ENCODE measurements at regions not wholly inside any gene's neighbourhood (a gene's known extent, or its start where the extent isn't known, plus 50 kb on each side); places are given as distances from the start of the nearest gene placed in this dataset.
"Not testable (repeated sequence)": the region's sequence is repeated elsewhere in the genome, so short reads cannot be mapped to it uniquely, and the experiment has no call there.

- no peak overlapping the region for H3K4me3 ChIP-seq (ENCODE audit: low read length)
- no CpG with 5 or more reads among the region's 6 CpGs for WGBS (ENCODE audit: insufficient coverage, low lambda C conversion rate)
- no peaks in the 10 kb centered on the region for H3K36me3 ChIP-seq (ENCODE audit: control insufficient read depth, insufficient read depth, low read length)
- H3K27me3 ChIP-seq (ENCODE audit: control insufficient read depth, insufficient read depth, low read length), result no peaks in the 10 kb centered on the region
- no peak overlapping the region for H3K27ac ChIP-seq (ENCODE audit: low read length)
- H3K9me3 ChIP-seq (ENCODE audit: control insufficient read depth, low read depth, low read length), result no peaks in the 10 kb centered on the region
- no peaks in the 10 kb centered on the region for H3K4me1 ChIP-seq (ENCODE audit: control insufficient read depth, insufficient read depth, low read length)
- no peak for DNase-seq
These were observed 263.5 kb downstream of the TFAP2A start for GRCh38 chr6:10151144-10151915.

DNA sequence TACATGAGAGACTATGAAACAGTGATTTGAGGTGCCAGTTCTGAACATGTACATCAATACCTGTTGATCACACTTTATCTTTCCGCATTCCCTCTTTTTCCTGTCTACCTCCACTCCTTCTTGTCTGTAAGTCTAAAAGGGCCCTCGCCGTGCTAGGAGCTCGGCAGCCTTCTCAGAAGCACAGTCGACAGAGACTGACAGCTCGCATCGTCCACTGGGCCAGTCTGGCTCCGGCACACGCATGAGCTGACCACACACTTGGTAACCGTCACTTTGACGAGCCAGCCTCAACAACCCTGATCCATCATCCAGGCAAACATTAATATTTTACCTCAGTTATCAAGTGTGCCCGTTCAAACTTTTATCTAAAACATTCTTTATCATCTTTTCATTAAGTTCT lies 265.3 kb downstream of the TFAP2A start:
- Histone ChIP-seq H3K36me3 (ENCODE audit: control insufficient read depth, insufficient read depth, low read length) (no peaks in the 10 kb centered on the region), H3K9me3 (ENCODE audit: control insufficient read depth, low read depth, low read length) (no peaks in the 10 kb centered on the region), H3K27me3 (ENCODE audit: control insufficient read depth, insufficient read depth, low read length) (no peaks in the 10 kb centered on the region), H3K27ac (ENCODE audit: low read length) (no peak overlapping the region), H3K4me3 (ENCODE audit: low read length) (no peak overlapping the region), H3K4me1 (ENCODE audit: control insufficient read depth, insufficient read depth, low read length) (no peaks in the 10 kb centered on the region)
- 70% methylated on average over 2 of the region's 12 CpGs for WGBS (ENCODE audit: insufficient coverage, low lambda C conversion rate)
- no peak for DNase-seq

DNA sequence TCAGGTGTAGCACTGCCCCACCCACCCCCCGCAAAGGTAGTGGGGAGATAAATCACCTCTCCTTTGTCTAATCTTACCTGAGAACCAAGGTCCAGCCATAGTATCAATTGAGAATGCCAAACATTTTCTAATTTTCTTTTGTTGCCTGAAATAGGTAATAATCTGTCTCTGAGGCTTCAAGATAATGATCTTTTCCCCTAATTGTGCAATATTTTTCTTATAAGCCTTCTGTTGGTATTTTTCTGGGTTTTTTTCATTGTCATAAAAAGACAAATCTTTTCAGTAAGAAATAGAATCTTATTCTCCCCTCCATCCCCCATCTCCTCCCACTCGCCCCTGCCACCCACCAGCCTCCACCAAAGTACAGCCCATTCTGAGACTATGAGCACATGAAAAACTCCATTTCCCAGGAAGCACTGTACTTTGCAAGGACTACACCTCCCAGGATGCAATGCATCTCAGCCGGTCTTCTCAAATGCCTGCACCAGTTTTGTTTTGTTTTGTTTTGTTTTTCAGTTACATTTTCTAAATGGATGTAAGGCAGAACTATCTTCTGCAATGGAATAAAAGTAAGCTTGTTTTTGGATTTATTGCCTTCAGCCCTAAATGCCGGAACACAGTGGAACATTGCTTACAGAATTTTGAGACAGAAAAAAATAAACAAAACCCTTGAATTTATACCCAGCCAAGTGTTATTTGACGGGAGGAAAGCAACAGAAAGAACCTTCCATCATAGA lies 268.0 kb downstream of the TFAP2A start:
- Histone ChIP-seq H3K36me3 (ENCODE audit: control insufficient read depth, insufficient read depth, low read length) (no peaks in the 10 kb centered on the region), H3K9me3 (ENCODE audit: control insufficient read depth, low read depth, low read length) (no peaks in the 10 kb centered on the region), H3K27me3 (ENCODE audit: control insufficient read depth, insufficient read depth, low read length) (no peaks in the 10 kb centered on the region), H3K27ac (ENCODE audit: low read length) (no peak overlapping the region), H3K4me3 (ENCODE audit: low read length) (peak overlapping the region; percentile 33), H3K4me1 (ENCODE audit: control insufficient read depth, insufficient read depth, low read length) (no peaks in the 10 kb centered on the region)
- 33% methylated on average over 1 of the region's 5 CpGs for WGBS (ENCODE audit: insufficient coverage, low lambda C conversion rate)
- DNase-seq, result peak; percentile 5 to 15

DNA sequence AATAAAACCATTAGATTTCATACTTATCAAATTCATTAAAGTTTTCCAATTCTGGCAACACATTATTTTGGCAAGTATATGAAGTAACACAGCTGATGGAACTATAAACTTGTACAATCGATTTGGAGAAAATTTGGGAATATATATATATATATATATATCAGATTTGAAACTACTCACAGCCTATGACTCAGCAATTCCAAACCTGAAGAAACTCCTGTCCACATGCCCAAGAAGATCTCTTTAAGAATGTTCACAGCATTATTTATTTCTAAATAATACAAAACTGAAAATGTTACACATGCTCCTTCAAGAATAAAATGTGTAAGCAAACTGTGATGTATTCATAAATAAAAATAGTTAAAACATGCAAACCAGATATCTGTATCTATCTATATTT lies 270.1 kb downstream of the TFAP2A start:
- Histone ChIP-seq H3K9me3 (ENCODE audit: control insufficient read depth, low read depth, low read length) (no peaks in the 10 kb centered on the region), H3K36me3 (ENCODE audit: control insufficient read depth, insufficient read depth, low read length) (no peaks in the 10 kb centered on the region), H3K4me1 (ENCODE audit: control insufficient read depth, insufficient read depth, low read length) (no peaks in the 10 kb centered on the region), H3K27me3 (ENCODE audit: control insufficient read depth, insufficient read depth, low read length) (no peaks in the 10 kb centered on the region), H3K4me3 (ENCODE audit: low read length) (no peak overlapping the region), H3K27ac (ENCODE audit: low read length) (no peak overlapping the region)
- no peak for DNase-seq
- no CpG with 5 or more reads among the region's 1 CpG for WGBS (ENCODE audit: insufficient coverage, low lambda C conversion rate)

GRCh38 chr6:10141746-10142443 lies 273.0 kb downstream of the TFAP2A start:
- Histone ChIP-seq H3K27ac (ENCODE audit: low read length) (no peak overlapping the region), H3K36me3 (ENCODE audit: control insufficient read depth, insufficient read depth, low read length) (no peaks in the 10 kb centered on the region), H3K4me1 (ENCODE audit: control insufficient read depth, insufficient read depth, low read length) (no peaks in the 10 kb centered on the region), H3K27me3 (ENCODE audit: control insufficient read depth, insufficient read depth, low read length) (no peaks in the 10 kb centered on the region), H3K9me3 (ENCODE audit: control insufficient read depth, low read depth, low read length) (no peaks in the 10 kb centered on the region), H3K4me3 (ENCODE audit: low read length) (no peak overlapping the region)
- no CpG with 5 or more reads among the region's 3 CpGs for WGBS (ENCODE audit: insufficient coverage, low lambda C conversion rate)
- DNase-seq, result no peak

- no peak overlapping the region for H3K27ac ChIP-seq (ENCODE audit: low read length)
- H3K9me3 ChIP-seq (ENCODE audit: control insufficient read depth, low read depth, low read length), result no peaks in the 10 kb centered on the region
- no CpG with 5 or more reads among the region's 3 CpGs for WGBS (ENCODE audit: insufficient coverage, low lambda C conversion rate)
- no peaks in the 10 kb centered on the region for H3K36me3 ChIP-seq (ENCODE audit: control insufficient read depth, insufficient read depth, low read length)
- no peaks in the 10 kb centered on the region for H3K27me3 ChIP-seq (ENCODE audit: control insufficient read depth, insufficient read depth, low read length)
- peak in 1 of 2 donors; percentile 4 for DNase-seq
- H3K4me3 ChIP-seq (ENCODE audit: low read length), result no peak overlapping the region
- no peaks in the 10 kb centered on the region for H3K4me1 ChIP-seq (ENCODE audit: control insufficient read depth, insufficient read depth, low read length)
These were observed 274.1 kb downstream of the TFAP2A start for GRCh38 chr6:10140824-10141223.

GRCh38 chr6:10140136-10140535 lies 274.7 kb downstream of the TFAP2A start:
- Histone ChIP-seq H3K4me3 (ENCODE audit: low read length) (no peak overlapping the region), H3K9me3 (ENCODE audit: control insufficient read depth, low read depth, low read length) (no peaks in the 10 kb centered on the region), H3K36me3 (ENCODE audit: control insufficient read depth, insufficient read depth, low read length) (no peaks in the 10 kb centered on the region), H3K4me1 (ENCODE audit: control insufficient read depth, insufficient read depth, low read length) (no peaks in the 10 kb centered on the region), H3K27ac (ENCODE audit: low read length) (no peak overlapping the region), H3K27me3 (ENCODE audit: control insufficient read depth, insufficient read depth, low read length) (no peaks in the 10 kb centered on the region)
- no CpG with 5 or more reads among the region's 3 CpGs for WGBS (ENCODE audit: insufficient coverage, low lambda C conversion rate)
- DNase-seq, result no peak

GRCh38 chr6:10138917-10139316 lies 276.0 kb downstream of the TFAP2A start:
- Histone ChIP-seq H3K4me3 (ENCODE audit: low read length) (no peak overlapping the region), H3K4me1 (ENCODE audit: control insufficient read depth, insufficient read depth, low read length) (no peaks in the 10 kb centered on the region), H3K36me3 (ENCODE audit: control insufficient read depth, insufficient read depth, low read length) (no peaks in the 10 kb centered on the region), H3K27me3 (ENCODE audit: control insufficient read depth, insufficient read depth, low read length) (no peaks in the 10 kb centered on the region), H3K27ac (ENCODE audit: low read length) (no peak overlapping the region), H3K9me3 (ENCODE audit: control insufficient read depth, low read depth, low read length) (no peaks in the 10 kb centered on the region)
- WGBS (ENCODE audit: insufficient coverage, low lambda C conversion rate), result 90% methylated on average over 1 of the region's 3 CpGs
- no peak for DNase-seq

GRCh38 chr6:10136636-10137035 lies 278.2 kb downstream of the TFAP2A start:
- no peak overlapping the region for H3K27ac ChIP-seq (ENCODE audit: low read length)
- DNase-seq, result no peak
- H3K27me3 ChIP-seq (ENCODE audit: control insufficient read depth, insufficient read depth, low read length), result no peaks in the 10 kb centered on the region
- whole genome bisulfite sequencing (ENCODE audit: insufficient coverage, low lambda C conversion rate), result no CpG with 5 or more reads among the region's 7 CpGs
- no peaks in the 10 kb centered on the region for H3K4me1 ChIP-seq (ENCODE audit: control insufficient read depth, insufficient read depth, low read length)
- no peak overlapping the region for H3K4me3 ChIP-seq (ENCODE audit: low read length)
- no peaks in the 10 kb centered on the region for H3K9me3 ChIP-seq (ENCODE audit: control insufficient read depth, low read depth, low read length)
- no peaks in the 10 kb centered on the region for H3K36me3 ChIP-seq (ENCODE audit: control insufficient read depth, insufficient read depth, low read length)

DNA sequence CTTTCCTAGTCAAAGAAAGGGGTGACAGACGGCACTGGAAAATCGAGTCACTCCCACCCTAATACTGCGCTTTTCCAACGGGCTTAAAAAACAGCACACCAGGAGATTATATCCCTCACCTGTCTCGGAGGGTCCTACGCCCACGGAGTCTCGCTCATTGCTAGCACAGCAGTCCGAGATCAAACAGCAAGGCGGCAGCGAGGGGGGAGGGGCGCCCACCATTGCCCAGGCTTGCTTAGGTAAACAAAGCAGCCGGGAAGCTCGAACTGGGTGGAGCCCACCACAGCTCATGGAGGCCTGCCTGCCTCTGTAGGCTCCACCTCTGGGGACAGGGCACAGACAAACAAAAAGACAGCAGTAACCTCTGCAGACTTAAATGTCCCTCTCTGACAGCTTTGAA lies 280.7 kb downstream of the TFAP2A start:
- not testable (repeated sequence) for H3K27ac ChIP-seq (ENCODE audit: low read length); H3K9me3 ChIP-seq (ENCODE audit: control insufficient read depth, low read depth, low read length); H3K27me3 ChIP-seq (ENCODE audit: control insufficient read depth, insufficient read depth, low read length); H3K4me3 ChIP-seq (ENCODE audit: low read length); DNase-seq; H3K4me1 ChIP-seq (ENCODE audit: control insufficient read depth, insufficient read depth, low read length); H3K36me3 ChIP-seq (ENCODE audit: control insufficient read depth, insufficient read depth, low read length)
- WGBS (ENCODE audit: insufficient coverage, low lambda C conversion rate), result no CpG with 5 or more reads among the region's 14 CpGs
